Fibroblast of skin of right biceps (primary cell): ENCODE measurements at regions not wholly inside any gene's neighbourhood (a gene's known extent, or its start where the extent isn't known, plus 50 kb on each side); places are given as distances from the start of the nearest gene placed in this dataset.

Experiments
- DNase-seq: peaks from one replicate; pipeline ENCODE4 v3.0.0-alpha.2; 2013

GRCh38 chr21:39105341-39105765 is 77.9 kb downstream of the PSMG1 start:
- no peak for DNase-seq

- no peak for DNase-seq
Observed at GRCh38 chr21:39104911-39105310, 78.3 kb downstream of the PSMG1 start.

GRCh38 chr21:39103689-39104088 is 79.6 kb downstream of the PSMG1 start:
- DNase-seq: peak; percentile 89

GRCh38 chr21:39099859-39100258 is 83.4 kb downstream of the PSMG1 start:
- DNase-seq: no peak

DNA sequence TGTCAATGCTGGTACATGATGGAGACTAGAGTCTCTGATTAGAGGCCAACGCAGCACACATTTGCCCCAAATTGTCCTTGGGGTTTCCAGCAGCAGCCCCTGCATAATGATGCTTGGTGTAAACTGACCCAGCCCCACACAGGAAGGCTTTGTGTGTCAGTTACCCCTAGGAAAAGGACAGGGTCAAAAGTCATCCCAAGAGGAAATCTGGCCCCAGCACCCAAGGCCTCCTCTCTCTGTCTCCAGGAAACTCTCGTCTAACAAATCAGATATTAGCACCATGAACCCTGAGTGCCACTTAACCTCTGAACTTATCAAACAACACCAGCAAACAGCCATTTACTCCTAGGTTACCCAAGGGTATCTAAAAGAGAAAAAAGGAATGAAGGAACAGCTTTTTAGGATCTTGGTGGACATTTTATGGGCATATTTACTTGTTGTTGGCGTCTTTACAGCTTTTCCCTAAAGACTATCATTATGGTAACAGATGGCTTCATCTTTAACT is 84.5 kb downstream of the PSMG1 start:
- DNase-seq: no peak

DNA sequence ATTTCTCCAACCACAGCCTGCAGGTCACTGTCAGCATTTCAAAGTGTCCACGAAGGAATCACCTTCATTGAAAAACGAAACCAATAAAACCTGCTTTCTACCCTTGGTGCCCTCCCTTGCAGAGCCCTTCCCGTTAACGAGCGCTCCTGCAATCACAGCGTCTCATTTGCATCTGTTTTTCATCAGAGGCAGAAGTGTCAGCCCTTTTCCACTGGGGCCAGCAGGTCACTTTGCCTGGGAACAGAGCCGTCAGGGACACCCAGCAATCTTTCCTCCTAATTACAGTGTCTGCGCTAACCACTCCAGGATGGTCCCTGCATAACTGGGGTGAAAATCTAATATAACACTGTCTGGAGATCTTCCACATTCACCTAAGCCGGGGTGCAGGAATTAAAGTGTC is 85.3 kb downstream of the PSMG1 start:
- no peak for DNase-seq

DNA sequence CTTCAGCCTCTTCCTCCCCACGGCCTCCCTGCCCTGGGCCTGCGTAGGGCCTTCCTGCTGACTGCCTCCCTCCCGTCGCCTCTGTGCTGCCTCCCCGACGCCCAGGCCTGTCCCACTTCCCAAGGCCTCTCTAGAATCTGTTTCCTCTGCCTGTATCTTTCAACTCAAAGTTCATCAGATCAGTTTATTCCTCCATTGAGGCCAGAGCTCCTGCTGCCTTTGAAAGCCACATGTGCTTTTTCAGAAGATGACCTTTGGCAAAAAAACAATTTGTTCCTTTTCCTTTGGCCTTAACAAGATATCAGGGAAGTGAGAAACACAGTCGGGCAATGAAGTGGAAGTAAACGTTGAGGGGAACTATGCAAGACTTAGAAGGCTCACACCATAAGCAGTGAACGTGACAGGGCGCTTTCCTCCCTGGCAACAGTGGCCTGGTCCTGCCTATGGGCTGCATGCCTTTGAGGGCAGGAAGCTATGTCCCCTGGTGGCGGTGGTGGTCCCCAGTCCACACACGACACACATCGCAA is 85.9 kb downstream of the PSMG1 start:
- no peak for DNase-seq

- DNase-seq: no peak
Observed at GRCh38 chr21:39096754-39097153, 86.5 kb downstream of the PSMG1 start.

DNA sequence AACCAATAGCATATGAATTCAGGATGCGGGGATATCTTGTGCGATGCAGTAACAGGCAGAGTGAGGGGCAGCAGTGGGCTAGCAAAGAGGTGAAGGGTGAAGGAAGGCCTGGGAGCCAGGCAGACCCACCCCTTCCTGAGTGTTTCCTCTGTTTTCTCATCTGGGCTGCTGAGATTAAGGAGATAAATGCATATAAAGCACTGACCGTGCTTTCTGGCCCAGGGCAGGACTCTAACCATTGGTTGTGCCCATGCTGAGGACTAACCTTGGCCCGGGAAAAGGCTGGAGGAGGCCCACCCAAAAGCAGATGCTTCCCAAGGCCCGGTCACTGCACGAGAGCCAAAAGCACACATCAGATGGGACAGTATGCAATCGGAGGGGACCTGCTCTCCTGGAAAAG is 87.6 kb downstream of the PSMG1 start:
- DNase-seq: no peak

DNA sequence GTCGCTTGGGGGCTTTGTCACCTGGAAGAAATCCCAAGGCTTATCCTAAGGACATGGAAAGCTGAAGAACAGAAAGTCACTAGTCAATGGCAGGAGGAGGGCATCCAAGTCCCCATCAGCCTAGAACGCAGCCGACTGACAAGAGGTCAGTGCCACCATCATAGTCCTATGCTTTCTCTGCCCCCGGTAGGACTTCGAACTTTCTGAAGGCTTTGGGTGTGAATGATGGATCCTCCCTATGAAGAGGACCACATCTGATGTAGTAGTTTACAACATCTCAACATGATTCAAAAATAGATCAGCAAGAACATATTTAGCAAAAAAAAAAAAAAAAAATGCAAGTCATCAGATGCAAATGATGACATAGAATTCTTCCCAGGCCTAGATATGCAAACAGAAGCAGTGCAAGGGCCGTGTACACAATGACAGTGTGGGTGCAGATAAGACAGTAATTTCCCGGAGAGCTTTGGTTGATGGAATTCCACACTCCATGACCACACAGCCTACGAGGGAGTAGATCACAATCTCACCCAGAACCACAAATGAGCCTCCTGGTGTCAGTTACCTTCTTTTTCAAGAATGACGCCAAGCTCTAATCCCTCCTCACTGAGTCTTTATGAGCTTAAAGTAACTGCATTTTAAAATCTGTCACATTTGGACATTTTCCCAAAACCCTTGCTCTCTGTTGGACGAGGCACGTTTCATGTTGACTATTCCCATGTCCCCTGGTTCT is 88.2 kb downstream of the PSMG1 start:
- peak; percentile 91 for DNase-seq

DNA sequence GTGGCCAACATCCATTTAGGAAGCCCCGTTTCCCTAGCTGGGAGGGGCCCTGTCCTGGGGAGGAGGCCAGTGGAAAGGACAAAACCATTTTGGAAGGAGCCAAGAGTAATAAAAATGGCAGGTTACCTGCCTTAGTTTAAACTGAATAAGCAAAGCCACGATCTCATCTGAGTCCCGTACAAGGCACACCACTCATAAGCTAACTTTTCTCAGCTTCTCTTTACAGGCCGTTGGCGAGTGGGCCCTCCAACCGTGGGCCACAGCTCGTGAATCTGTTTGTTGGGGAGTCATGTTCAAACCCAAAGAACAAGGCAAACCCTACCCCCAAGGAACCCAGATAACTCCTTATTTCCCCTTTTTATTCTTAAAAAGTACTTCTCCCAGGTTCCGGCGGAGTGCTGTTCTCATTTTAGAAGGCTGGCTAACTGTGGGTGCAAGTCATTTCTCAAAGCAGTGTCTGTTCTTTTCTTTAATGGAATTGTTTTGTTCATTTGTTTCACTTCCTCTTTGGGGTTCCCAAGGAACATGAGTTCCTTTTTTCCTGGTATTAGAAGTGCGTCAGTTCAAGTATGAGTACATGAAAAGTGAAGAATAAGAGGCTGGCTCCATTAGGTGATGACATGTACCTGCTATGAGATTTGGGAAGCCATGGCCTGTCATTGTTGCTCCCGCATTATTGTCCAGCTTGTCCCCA is 89.0 kb downstream of the PSMG1 start:
- no peak for DNase-seq

GRCh38 chr21:39093526-39093925 is 89.7 kb downstream of the PSMG1 start:
- DNase-seq: no peak

DNA sequence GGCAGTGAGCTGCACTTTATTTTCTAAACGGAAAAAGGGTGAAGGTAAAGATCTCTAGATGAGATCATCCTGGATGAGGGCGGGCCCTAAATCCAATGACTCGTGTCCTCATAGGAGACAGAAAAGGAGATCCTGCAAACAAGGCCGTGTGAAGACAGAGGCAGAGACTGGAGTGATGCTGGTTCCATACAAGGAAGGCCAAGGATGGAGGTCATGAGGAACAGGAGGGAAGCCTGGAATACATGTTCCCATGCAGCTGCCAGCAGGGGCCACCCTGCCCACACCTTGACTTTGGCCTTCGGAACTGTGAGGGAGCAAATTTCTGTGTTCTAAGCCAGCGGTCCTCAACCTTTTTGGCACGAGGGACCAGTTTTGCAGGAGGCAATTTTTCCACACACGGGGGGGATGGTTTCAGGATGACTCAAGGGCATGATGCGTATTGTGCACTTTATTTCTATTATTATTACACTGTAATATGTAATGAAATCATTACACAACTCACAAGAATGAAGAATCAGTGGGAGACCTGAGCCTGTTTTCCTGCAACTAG is 94.3 kb downstream of the PSMG1 start:
- peak; percentile 72 for DNase-seq

GRCh38 chr21:39088031-39088370 is 95.2 kb downstream of the PSMG1 start:
- no peak for DNase-seq

DNA sequence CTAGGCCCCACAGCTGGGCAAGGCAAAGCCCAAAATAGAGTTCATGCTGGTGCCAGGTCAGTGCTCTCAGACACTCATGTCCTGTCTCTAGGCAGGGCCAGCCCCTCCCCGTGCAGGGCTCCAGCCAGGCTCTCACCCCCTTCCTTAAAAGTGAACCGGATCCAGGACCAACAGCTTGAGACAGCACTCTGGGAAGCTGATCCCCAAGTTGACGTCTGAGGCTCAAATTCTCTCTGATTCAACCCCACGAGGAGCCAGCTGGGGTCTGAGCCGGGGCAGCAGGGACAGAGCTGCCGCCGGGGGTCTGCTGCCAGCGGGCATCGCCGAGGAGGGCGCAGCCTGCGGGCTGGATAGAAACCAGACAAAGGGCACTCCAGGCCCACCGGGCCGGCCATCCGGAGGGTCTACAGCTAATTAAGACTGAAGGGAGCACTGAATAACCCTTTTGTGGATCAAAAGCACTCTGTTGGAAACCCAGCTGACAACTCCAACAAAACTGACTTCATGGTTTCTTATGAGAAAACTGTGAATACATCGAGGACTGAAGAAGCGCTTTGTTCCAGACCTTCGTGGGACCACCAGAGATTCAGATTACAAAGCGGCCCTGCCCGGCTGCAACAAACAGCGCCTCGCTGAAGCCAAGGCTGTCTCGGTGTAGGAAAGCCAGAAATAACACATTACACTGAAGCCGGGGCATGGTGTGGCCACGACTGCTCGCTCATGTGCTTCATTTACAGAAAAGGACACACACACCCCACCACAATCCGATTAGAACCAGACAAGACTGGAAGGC is 95.8 kb downstream of the PSMG1 start:
- no peak for DNase-seq

DNA sequence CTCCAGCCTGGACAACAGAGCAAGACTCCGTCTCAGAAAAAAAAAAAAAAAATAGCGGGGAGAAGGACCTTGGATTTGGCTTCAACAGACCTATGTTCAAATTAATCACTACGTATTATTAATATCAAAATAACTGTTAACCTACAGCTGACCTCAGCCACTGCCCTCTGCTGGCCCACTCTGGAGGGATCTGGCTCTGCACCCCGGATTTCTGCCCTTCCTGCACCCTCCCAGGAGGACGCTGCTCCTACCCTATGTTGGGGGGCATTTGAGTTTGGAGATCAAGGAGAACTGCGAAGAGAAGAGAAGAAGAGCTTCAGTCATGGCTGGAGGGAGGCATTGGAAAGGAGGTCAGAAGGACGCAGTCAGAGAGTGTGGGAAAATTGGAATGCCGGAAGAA is 96.7 kb downstream of the PSMG1 start:
- DNase-seq: no peak

- no peak for DNase-seq
Observed at GRCh38 chr21:39085843-39086405, 97.3 kb downstream of the PSMG1 start.

GRCh38 chr21:39084979-39085729 is 98.1 kb downstream of the PSMG1 start:
- no peak for DNase-seq

DNA sequence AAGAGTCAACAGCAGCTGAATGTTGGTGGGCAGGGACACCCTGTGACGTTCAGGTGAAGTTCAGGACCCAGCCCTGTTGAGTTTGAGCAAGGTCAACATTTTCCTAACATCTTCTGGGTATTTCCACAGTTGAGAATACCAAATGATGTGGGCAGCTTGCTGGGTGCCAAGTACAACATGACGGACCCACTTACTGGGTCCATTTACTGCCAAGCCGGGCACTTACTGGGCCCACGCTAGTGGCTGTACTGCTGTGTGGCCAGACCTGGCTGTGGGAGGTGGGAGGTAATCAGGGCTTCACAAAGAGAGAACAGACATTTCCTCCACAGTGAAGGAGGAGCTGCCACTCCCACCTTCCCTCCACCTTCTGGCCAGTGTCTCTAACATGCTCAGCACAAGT is 99.2 kb downstream of the PSMG1 start:
- DNase-seq: no peak

GRCh38 chr21:39083377-39084008 is 99.8 kb downstream of the PSMG1 start:
- no peak for DNase-seq

DNA sequence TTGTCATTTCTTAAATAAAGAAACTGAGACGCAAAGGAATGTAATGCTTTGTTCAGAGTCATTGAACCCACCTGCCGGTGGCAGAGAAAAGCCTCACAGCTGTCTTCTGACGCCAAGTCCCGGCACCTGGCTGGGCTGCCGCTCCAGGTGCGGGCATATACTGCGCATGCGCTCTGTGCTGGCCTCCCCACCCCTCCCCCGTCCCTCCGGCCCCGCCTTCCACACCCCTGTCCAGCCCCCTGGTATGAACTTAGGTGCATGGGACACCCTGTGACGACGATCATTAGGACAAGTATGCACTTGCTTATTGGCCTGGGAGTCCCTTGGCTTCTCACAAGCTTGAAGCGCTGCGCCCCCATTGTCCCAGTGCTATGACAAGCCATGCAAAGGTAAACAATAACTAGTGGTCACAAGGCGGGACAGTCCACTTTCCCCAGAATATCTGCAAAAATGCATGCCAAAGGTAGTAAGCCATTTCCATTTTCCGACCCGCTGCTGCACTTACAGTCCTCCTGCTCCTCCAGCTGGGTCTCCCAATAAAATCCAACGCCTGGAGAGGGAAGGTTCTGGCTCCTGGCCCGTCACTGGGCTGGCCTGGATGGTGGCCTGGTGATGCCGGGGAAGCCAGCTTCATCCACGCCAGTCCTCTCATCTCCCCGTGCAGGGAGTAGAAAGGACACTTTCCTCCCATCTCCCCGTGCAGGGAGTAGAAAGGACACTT is 100.4 kb downstream of the PSMG1 start:
- no peak for DNase-seq
